ENCODE measurements at regions not wholly inside any gene's neighbourhood (a gene's known extent, or its start where the extent isn't known, plus 50 kb on each side); places are given as distances from the start of the nearest gene placed in this dataset.
"Not testable (repeated sequence)": the region's sequence is repeated elsewhere in the genome, so short reads cannot be mapped to it uniquely, and the experiment has no call there.

DNA sequence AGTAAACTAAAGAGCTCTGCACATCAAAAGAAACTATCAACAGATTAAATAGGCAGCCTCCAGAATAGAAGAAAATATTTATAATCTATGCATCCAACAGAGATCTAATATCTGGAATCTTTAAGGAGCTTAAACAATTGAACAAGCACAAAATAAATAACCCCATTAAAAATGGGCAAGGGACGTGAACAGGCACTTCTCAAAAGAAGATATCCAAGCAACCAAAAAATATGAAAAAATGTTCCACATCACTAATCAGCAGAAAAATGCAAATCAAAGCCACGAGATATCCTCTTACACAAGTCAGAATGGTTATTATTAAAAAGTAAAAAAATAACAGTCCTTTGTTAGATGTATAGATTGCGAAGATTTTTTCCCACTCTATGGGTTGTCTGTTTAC is 109.1 kb upstream of the TRPC7 start:
- no peak for DNase-seq (ENCODE audit: low read depth in 2 of 2)

DNA sequence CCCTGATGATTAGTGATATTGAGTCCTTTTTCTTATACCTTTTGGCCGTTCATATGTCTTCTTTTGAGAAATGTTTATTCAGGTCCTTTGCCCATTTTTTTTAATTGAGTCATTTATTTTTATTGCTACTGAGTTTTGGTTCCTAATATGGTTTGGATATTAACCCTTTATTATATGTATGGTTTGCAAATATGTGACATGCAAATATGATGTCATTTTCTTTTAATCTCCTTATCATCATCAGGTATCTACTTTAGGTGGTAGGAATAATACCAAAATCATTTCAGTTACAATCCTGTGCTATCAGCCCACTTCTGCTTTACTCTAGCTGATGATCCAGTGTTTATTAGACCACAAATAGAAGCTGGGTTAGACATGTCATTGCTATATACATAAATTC is 102.3 kb upstream of the TRPC7 start:
- no peak for DNase-seq (ENCODE audit: low read depth in 2 of 2)

DNA sequence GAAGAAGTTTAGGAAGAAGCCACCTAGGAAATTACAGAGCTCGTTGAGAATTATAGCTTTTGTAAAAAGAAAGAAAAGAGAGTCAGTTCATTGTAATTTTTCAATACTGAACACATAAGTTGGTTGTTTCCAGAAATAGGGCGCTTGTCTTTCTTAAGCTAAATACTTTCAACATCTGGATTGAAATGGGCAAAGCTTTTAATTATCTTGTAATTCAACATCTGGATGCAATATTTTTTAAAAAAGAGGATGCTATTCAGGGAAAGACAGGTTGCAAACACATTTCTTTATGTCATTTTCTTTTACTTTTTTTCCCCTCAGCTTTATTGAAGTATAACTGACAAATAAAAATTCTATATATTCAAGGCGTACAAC is 100.7 kb upstream of the TRPC7 start:
- no peak for DNase-seq (ENCODE audit: low read depth in 2 of 2)

DNA sequence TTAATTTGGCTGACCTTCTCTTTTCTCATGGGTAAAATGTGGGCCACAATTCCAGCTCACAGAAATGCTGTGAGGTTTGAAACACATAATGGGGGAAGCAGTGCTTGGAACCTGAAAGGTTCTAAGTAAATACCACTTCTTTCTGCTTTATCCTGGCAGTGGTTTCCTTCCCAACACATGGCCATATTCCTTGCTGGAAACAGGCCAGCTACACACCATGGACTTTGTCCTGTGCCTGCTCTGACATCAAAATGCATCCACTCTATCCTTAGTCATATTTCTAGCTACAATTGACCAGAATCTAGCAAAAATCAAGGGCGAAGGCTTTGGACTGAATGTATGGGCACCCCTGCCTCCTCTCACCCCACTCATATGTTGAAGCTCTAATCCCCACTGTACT is 93.1 kb upstream of the TRPC7 start:
- DNase-seq (ENCODE audit: low read depth in 2 of 2): no peak

GRCh38 chr5:136457390-136458013 is 92.2 kb upstream of the TRPC7 start:
- DNase-seq (ENCODE audit: low read depth in 2 of 2): no peak

DNA sequence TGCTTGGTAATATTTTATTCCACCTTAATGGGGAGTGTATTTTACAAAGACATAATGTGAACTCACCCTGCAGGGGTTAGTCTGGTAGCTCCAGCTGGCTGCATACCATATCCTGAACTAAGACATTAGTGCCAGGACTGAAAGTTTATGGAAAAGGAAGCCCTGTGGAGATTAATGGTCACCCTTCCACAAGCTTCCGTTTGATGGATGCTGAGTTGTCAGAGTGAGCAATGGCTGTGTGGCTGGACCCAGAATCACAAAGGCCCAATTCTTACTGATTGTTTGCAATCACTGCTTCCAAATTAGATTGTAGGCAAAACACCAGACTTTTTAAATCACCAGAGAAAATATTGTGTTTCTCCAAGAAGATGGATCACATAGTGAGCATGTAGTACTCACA is 90.1 kb upstream of the TRPC7 start:
- no peak for DNase-seq (ENCODE audit: low read depth in 2 of 2)

DNA sequence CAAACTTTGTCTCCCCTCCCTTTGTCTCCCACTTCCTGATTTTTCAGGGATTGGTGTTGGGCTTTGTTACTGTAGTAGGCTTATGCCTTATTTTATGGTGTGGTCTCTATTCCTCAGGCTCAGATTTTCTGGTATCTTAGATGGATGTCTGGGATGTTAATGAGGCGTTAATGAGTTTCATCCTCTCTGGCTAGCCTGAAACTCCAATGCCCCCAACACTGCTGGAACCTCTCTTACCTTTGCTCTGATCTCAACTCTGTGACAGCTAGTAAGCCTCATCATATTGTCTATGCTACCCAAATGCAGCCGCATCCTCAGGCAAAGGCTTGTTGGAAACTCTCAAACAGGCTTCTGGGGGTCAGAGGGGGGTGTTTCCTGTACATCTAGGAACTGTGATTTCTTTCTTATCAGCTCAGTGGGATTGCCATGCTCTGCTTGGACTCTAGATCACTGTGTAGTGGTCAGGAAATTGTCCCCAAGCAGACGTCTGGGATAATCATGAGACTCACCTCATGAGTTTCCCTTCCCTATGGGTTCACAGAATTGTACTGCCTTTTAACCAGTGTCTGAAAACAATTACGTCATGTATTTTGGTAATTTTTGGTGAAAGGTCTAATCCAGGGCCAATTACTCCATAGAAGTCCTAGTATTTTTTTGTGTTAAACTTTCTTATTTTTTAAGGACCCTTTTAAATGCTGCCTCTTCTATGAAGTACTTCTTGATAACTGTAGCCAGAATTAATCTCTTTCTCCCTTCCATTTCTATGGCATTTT is 88.8 kb upstream of the TRPC7 start:
- DNase-seq (ENCODE audit: low read depth in 2 of 2): no peak

DNA sequence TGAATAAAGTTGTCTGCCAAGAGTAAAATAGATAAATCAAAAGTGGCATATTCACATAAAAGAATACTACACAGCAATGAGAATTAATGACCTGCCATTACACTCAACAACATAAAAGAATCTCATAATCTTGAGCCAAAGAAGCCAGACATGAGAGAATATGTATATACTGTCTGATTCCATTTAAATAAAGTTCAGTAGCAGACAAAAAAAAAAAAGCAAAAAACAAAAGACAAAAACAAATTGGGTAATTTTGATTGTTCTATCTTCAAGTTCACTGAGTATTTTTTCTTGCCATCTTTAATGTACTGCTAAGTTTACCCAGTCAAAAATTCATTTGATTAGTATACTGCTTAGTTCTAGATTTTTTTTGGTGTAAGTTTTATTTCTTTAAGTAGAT is 87.9 kb upstream of the TRPC7 start:
- no peak for DNase-seq (ENCODE audit: low read depth in 2 of 2)

DNA sequence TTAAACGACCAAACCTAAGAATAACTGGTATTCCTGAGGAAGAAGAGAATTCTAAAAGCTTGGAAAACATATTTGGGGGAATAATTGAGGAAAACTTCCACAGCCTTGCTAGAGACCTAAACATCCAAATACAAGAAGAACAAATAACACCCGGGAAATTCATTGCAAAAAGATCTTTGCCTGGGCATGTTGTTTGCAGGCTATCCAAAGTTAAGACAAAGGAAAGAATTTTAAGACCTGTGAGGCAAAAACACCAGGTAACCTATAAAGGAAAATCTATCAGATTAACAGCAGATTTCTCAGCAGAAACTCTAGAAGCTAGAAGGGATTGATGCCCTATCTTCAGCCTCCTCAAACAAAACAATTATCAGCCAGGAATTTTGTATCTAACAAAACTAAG is 82.2 kb upstream of the TRPC7 start:
- not testable (repeated sequence) for DNase-seq (ENCODE audit: low read depth in 2 of 2)

GRCh38 chr5:136446565-136446964 is 81.2 kb upstream of the TRPC7 start:
- no peak for DNase-seq (ENCODE audit: low read depth in 2 of 2)

DNA sequence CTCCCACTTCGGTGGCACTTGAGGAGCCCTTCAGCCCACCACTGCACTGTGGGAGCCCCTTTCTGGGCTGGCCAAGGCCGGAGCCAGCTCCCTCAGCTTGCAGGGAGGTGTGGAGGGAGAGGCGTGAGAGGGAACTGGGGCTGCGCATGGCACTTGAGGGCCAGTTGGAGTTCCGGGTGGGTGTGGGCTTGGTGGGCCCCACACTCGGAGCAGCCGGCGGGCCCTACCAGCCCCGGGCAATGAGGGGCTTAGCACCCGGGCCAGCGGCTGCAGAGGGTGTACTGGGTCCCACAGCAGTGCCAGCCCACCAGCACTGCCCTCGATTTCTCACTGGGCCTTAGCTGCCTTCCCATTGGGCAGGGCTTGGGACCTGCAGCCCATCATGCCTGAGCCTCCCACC is 78.8 kb upstream of the TRPC7 start:
- not testable (repeated sequence) for DNase-seq (ENCODE audit: low read depth in 2 of 2)

DNA sequence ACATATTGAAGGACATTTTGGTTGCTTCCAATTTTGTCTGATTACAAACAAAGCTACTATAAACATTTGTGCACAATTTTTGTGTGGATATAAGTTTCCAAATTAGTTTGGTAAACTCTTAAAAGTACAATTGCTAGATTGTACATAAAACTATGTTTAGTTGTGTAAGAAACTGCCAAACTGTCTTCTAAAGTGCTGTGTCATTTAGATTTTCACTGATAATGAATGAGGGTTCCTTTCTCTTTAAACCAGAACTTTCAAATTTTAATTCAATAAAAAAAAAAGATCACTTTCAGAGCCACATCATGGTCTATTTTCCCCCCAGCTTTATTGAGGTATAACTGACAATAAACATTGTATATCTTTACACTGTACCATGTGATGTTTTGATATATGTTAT is 74.0 kb upstream of the TRPC7 start:
- DNase-seq (ENCODE audit: low read depth in 2 of 2): no peak

DNA sequence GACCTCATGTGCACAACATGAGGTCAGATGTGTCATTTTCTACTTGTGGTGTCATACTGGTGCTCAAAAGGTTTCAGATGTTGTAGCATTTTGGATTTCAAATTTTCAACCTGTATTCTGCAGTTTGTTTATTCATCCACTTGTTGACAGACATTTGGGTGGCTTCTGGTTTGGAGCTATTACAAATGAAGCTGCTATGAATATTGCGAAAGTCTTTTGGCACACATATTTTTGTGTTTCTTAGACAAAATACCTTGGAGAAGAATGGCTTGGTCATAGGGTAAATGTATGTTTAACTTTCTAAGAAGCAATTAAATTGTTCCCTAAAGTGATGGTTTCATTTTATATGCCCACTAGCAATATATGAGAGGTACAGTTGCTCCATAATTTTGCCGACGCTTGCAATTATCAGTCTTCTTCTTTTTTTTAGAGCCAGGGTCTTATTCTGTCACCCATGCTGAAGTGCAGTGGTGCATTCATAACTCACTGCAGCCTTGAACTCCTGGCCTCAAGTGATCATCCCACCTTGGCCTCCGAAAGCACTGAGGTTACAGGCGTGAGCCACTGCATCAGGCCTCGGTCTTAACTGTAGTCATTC is 70.7 kb upstream of the TRPC7 start:
- DNase-seq (ENCODE audit: low read depth in 2 of 2): no peak

DNA sequence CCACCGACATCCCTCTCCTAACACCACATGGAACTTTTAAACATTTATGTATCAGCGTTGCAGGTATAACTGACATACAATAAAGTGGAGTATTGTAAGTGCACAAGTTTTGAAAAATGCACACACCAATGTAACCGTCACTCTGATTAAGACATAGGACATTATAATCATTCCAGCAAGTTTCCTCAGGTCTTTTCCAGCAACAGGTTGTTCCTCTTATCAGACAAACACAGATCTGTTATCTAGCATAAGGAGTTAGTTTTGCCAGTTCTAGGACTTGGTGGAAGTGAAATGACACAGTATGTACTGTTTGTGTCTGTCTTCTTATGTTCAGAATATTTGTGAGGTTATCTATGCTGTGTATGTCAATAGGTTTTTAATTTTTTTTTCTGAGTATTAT is 69.5 kb upstream of the TRPC7 start:
- DNase-seq (ENCODE audit: low read depth in 2 of 2): no peak

GRCh38 chr5:136432705-136433104 is 67.4 kb upstream of the TRPC7 start:
- no peak for DNase-seq (ENCODE audit: low read depth in 2 of 2)

GRCh38 chr5:136430081-136430480 is 64.7 kb upstream of the TRPC7 start:
- no peak for DNase-seq (ENCODE audit: low read depth in 2 of 2)

- DNase-seq (ENCODE audit: low read depth in 2 of 2): no peak
Observed at GRCh38 chr5:136427426-136427825, 62.1 kb upstream of the TRPC7 start.

DNA sequence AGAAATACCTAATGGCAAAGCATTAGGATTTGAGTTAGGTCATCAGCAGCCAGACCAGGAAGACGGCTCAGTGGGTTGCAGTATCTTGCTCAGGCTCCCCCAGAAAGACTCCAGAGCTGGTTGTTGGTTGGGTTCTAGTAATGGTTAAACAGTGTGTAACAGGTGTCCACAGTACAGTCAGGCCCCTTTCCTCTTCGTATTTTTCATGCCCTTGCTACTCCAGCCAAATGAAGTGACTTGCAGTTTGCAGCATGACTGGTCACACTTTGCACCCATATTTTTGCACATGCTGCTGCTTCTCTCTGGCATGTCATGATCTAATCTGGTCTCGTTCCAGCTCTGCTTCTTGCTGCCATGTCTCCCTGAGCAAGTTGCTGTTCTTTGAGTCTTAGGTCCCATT is 60.6 kb upstream of the TRPC7 start:
- DNase-seq (ENCODE audit: low read depth in 2 of 2): no peak

- DNase-seq (ENCODE audit: low read depth in 2 of 2): peak; percentile 66 to 73
Observed at GRCh38 chr5:136424835-136425584, 59.7 kb upstream of the TRPC7 start.

GRCh38 chr5:136423944-136424606 is 58.7 kb upstream of the TRPC7 start:
- no peak for DNase-seq (ENCODE audit: low read depth in 2 of 2)

- peak in 1 of 2 donors; percentile 21 for DNase-seq (ENCODE audit: low read depth in 2 of 2)
Observed at GRCh38 chr5:136420168-136420898, 55.0 kb upstream of the TRPC7 start.
